Osteocyte (in vitro differentiated cells): ENCODE measurements at regions not wholly inside any gene's neighbourhood (a gene's known extent, or its start where the extent isn't known, plus 50 kb on each side); places are given as distances from the start of the nearest gene placed in this dataset.
A peak's percentile ranks its signal among the peaks of the same experiment; 100 is the strongest.

Experiments
- DNase-seq: peaks from one replicate; pipeline ENCODE4 v3.0.0; 2021; ENCODE audit warnings: mixed read lengths; ENCODE audit not compliant: unreplicated experiment; ENCODE audit errors: extremely low spot score
- H3K27ac Mint-ChIP-seq: one replicate; pipeline ENCODE4 v1.8.0; 2021; ENCODE audit warnings: mild to moderate bottlenecking, mixed read lengths; ENCODE audit not compliant: unreplicated experiment
- H3K27me3 Mint-ChIP-seq: one replicate; pipeline ENCODE4 v1.8.0; 2021; ENCODE audit warnings: mixed read lengths; ENCODE audit not compliant: unreplicated experiment
- H3K36me3 Mint-ChIP-seq: one replicate; pipeline ENCODE4 v1.8.0; 2021; ENCODE audit warnings: mixed read lengths; ENCODE audit not compliant: unreplicated experiment
- H3K4me1 Mint-ChIP-seq: one replicate; pipeline ENCODE4 v1.8.0; 2021; ENCODE audit warnings: mixed read lengths; ENCODE audit not compliant: unreplicated experiment
- H3K4me3 Mint-ChIP-seq: one replicate; pipeline ENCODE4 v1.8.0; 2021; ENCODE audit warnings: mild to moderate bottlenecking, moderate library complexity, mixed read lengths; ENCODE audit not compliant: unreplicated experiment
- H3K9me3 Mint-ChIP-seq: one replicate; pipeline ENCODE4 v1.8.0; 2021; ENCODE audit warnings: mixed read lengths; ENCODE audit not compliant: unreplicated experiment
- CTCF ChIP-seq: fragments of 200-600 bp; sonication (generic); IDR thresholded peaks from 2 replicates; pipeline ENCODE4 v1.5.0; 2021; ENCODE audit warnings: antibody characterized with exemption, mild to moderate bottlenecking, moderate library complexity

- no peak for DNase-seq
- no peak overlapping the region for H3K27ac Mint-ChIP-seq
- H3K36me3 Mint-ChIP-seq = no peaks in the 10 kb centered on the region
These were observed 1122.5 kb downstream of the NCAM2 start for GRCh38 chr21:22120616-22121266.

GRCh38 chr21:22125581-22125980 lies 1127.4 kb downstream of the NCAM2 start:
- Mint-ChIP-seq H3K4me1 (no peaks in the 10 kb centered on the region), H3K27me3 (no peaks in the 10 kb centered on the region), H3K27ac (no peak overlapping the region), H3K4me3 (no peak overlapping the region), H3K36me3 (no peaks in the 10 kb centered on the region), H3K9me3 (peaks cover 4% of the 10 kb centered on the region)
- TF ChIP-seq CTCF = no peak
- DNase-seq = no peak

More at GRCh38 chr21:22120616-22121266, 1122.5 kb downstream of the NCAM2 start:
- TF ChIP-seq CTCF = peak; percentile 57
- no peaks in the 10 kb centered on the region for H3K4me1 Mint-ChIP-seq
- H3K4me3 Mint-ChIP-seq = no peak overlapping the region
- no peaks in the 10 kb centered on the region for H3K27me3 Mint-ChIP-seq
- H3K9me3 Mint-ChIP-seq = no peaks in the 10 kb centered on the region

- Mint-ChIP-seq H3K9me3 (peaks cover 4% of the 10 kb centered on the region), H3K27ac (no peak overlapping the region), H3K4me1 (no peaks in the 10 kb centered on the region), H3K4me3 (no peak overlapping the region), H3K27me3 (no peaks in the 10 kb centered on the region), H3K36me3 (no peaks in the 10 kb centered on the region)
- TF ChIP-seq CTCF = no peak
- no peak for DNase-seq
These were observed 1130.5 kb downstream of the NCAM2 start for GRCh38 chr21:22128671-22129070.

- Mint-ChIP-seq H3K9me3 (peaks cover under 1% of the 10 kb centered on the region), H3K36me3 (no peaks in the 10 kb centered on the region), H3K27ac (no peak overlapping the region), H3K4me1 (no peaks in the 10 kb centered on the region), H3K4me3 (no peak overlapping the region), H3K27me3 (peaks cover 2% of the 10 kb centered on the region)
- no peak for DNase-seq
- TF ChIP-seq CTCF = no peak
These were observed 1134.3 kb downstream of the NCAM2 start for GRCh38 chr21:22132358-22133071.

GRCh38 chr21:22136740-22137139 lies 1138.5 kb downstream of the NCAM2 start:
- no peak for TF ChIP-seq CTCF
- H3K27me3 Mint-ChIP-seq = peaks cover 2% of the 10 kb centered on the region
- DNase-seq = no peak
- H3K4me1 Mint-ChIP-seq = no peaks in the 10 kb centered on the region
- no peak overlapping the region for H3K4me3 Mint-ChIP-seq
- H3K27ac Mint-ChIP-seq = no peak overlapping the region
- H3K9me3 Mint-ChIP-seq = peaks cover 6% of the 10 kb centered on the region
- no peaks in the 10 kb centered on the region for H3K36me3 Mint-ChIP-seq
